ENCODE measurements at regions not wholly inside any gene's neighbourhood (a gene's known extent, or its start where the extent isn't known, plus 50 kb on each side); places are given as distances from the start of the nearest gene placed in this dataset.

DNA sequence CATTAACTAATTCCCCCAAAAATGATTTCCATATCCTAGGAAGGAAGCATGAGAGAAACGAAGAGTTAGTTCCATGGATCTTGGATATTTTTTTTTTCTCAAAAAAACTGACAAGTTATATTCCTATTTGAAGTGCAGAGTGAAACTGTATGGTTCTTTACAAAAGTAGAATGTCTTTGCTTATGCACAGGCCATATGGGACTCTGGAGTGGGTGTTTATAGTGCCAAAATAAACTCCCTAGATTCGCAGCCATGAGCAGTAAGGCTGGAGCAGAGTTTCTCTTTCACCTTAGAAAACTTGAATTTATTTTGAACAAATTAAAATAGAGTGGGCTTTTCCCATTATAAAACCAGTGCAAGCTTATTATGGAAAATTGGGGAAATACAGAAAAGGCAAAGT lies 239.7 kb downstream of the PDCD6IP start:
- H3K27ac ChIP-seq (ENCODE audit: control insufficient read depth, insufficient read depth), result no peak overlapping the region
- no peak overlapping the region for H3K9ac ChIP-seq (ENCODE audit: control insufficient read depth, insufficient read depth, low read length)
- BruUV-seq (replicated peaks), result no TSS peak
- in situ Hi-C loops (cut with MboI), result no loop called here
- TF ChIP-seq, protein P1, sequence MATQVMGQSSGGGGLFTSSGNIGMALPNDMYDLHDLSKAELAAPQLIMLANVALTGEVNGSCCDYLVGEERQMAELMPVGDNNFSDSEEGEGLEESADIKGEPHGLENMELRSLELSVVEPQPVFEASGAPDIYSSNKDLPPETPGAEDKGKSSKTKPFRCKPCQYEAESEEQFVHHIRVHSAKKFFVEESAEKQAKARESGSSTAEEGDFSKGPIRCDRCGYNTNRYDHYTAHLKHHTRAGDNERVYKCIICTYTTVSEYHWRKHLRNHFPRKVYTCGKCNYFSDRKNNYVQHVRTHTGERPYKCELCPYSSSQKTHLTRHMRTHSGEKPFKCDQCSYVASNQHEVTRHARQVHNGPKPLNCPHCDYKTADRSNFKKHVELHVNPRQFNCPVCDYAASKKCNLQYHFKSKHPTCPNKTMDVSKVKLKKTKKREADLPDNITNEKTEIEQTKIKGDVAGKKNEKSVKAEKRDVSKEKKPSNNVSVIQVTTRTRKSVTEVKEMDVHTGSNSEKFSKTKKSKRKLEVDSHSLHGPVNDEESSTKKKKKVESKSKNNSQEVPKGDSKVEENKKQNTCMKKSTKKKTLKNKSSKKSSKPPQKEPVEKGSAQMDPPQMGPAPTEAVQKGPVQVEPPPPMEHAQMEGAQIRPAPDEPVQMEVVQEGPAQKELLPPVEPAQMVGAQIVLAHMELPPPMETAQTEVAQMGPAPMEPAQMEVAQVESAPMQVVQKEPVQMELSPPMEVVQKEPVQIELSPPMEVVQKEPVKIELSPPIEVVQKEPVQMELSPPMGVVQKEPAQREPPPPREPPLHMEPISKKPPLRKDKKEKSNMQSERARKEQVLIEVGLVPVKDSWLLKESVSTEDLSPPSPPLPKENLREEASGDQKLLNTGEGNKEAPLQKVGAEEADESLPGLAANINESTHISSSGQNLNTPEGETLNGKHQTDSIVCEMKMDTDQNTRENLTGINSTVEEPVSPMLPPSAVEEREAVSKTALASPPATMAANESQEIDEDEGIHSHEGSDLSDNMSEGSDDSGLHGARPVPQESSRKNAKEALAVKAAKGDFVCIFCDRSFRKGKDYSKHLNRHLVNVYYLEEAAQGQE (IDR thresholded peaks at IDR 0.05; ENCODE audit: low read depth, low read length), result no peak
- TF ChIP-seq ETV6 (conservative IDR thresholded peaks at IDR 0.05 in 1 of 2, IDR thresholded peaks at IDR 0.05 in 1 of 2; ENCODE audit: borderline replicate concordance in 1 of 2, low read depth in 1 of 2) (no peak), MEF2B (IDR thresholded peaks at IDR 0.05; ENCODE audit: partially characterized antibody, poor library complexity, severe bottlenecking) (no peak), GABPA (IDR thresholded peaks at IDR 0.05; ENCODE audit: low read depth) (no peak), SPI1 (IDR thresholded peaks at IDR 0.05; ENCODE audit: borderline replicate concordance, insufficient read depth, low read depth, low read length) (no peak)
- TF ChIP-seq, protein P2, sequence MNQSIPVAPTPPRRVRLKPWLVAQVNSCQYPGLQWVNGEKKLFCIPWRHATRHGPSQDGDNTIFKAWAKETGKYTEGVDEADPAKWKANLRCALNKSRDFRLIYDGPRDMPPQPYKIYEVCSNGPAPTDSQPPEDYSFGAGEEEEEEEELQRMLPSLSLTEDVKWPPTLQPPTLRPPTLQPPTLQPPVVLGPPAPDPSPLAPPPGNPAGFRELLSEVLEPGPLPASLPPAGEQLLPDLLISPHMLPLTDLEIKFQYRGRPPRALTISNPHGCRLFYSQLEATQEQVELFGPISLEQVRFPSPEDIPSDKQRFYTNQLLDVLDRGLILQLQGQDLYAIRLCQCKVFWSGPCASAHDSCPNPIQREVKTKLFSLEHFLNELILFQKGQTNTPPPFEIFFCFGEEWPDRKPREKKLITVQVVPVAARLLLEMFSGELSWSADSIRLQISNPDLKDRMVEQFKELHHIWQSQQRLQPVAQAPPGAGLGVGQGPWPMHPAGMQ (IDR thresholded peaks at IDR 0.05; ENCODE audit: borderline replicate concordance), result no peak
- TF ChIP-seq, protein P3, sequence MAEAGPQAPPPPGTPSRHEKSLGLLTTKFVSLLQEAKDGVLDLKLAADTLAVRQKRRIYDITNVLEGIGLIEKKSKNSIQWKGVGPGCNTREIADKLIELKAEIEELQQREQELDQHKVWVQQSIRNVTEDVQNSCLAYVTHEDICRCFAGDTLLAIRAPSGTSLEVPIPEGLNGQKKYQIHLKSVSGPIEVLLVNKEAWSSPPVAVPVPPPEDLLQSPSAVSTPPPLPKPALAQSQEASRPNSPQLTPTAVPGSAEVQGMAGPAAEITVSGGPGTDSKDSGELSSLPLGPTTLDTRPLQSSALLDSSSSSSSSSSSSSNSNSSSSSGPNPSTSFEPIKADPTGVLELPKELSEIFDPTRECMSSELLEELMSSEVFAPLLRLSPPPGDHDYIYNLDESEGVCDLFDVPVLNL (IDR thresholded peaks at IDR 0.05; ENCODE audit: low read depth, low read length), result no peak
- FAIRE-seq (no peak), ATAC-seq (no peak), DNase-seq (ENCODE audit: low read depth, low spot score) (no peak)
- ChIA-PET RAD21 (ENCODE audit: unreplicated experiment) (no interaction called here), CTCF (no interaction called here), SMC1A (ENCODE audit: uncharacterized antibody, unreplicated experiment) (no interaction called here), POLR2A (no interaction called here)
- no peak overlapping the region for H2AFZ ChIP-seq (ENCODE audit: control insufficient read depth, low read depth, low read length)
- intact Hi-C loops (cut with micrococcal nuclease; ENCODE audit: unreplicated experiment), result no loop called here
- no peaks in the 10 kb centered on the region for H3K27me3 ChIP-seq (replicated peaks in 1 of 2; ENCODE audit: control insufficient read depth in 2 of 2, insufficient read depth in 2 of 2, low read length in 1 of 2)
- H3K4me2 ChIP-seq (ENCODE audit: control insufficient read depth, insufficient read depth), result no peak overlapping the region
- 0% methylated on average over 2 of the region's 2 CpGs for WGBS (ENCODE audit: insufficient coverage, insufficient replicate concordance, low lambda C conversion rate, missing lambda C conversion rate)
- no peaks in the 10 kb centered on the region for H3K4me1 ChIP-seq (ENCODE audit: control insufficient read depth, insufficient read depth, low read length)
- no peaks in the 10 kb centered on the region for H3K79me2 ChIP-seq (ENCODE audit: control insufficient read depth, insufficient read depth, low read length)
- H3K36me3 ChIP-seq (ENCODE audit: control insufficient read depth in 2 of 2, insufficient read depth in 2 of 2, low read length in 1 of 2), result no peaks in the 10 kb centered on the region
- no peak overlapping the region for H3K4me3 ChIP-seq
- H4K20me1 ChIP-seq (ENCODE audit: control insufficient read depth, insufficient read depth), result no peaks in the 10 kb centered on the region
- H3K9me3 ChIP-seq (replicated peaks; ENCODE audit: control insufficient read depth, insufficient read depth, low read length), result no peaks in the 10 kb centered on the region; the same call in 2 of the 3 replicates
